ENCODE measurements at regions not wholly inside any gene's neighbourhood (a gene's known extent, or its start where the extent isn't known, plus 50 kb on each side); places are given as distances from the start of the nearest gene placed in this dataset.

DNA sequence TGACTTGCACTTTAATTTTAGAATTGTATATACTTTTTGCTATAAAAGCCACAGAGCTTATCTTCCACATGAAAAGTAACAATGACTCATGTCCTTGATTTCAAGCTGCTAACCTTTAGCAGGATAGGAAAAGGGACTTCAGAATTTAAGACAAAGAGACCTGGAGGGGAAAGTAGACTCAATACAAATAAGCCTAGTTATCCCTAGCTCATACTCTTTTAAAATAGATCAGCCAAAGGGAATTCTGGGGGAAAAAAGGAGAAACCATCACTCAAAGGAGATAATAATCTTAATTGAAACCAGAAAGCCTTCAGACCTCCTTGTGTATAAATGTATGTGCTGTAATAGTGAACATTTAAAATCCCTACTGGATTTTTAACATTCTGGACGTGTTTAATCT lies 930.3 kb downstream of the NTRK3 start:
- Histone ChIP-seq H4K20me1 (ENCODE audit: insufficient read depth, low read length) (no peaks in the 10 kb centered on the region), H2AFZ (ENCODE audit: low read length) (no peak overlapping the region), H3K4me1 (ENCODE audit: insufficient read depth, low read length) (no peaks in the 10 kb centered on the region), H3K27me3 (ENCODE audit: insufficient read depth, low read length) (no peaks in the 10 kb centered on the region), H3K36me3 (ENCODE audit: insufficient read depth, low read length) (no peaks in the 10 kb centered on the region), H3K9me3 (ENCODE audit: low read depth, low read length) (no peaks in the 10 kb centered on the region), H3K27ac (ENCODE audit: low read depth, low read length) (no peak overlapping the region), H3K4me2 (ENCODE audit: insufficient read depth, low read length) (no peak overlapping the region), H3K79me2 (ENCODE audit: insufficient read depth, low read length) (no peaks in the 10 kb centered on the region), H3K4me3 (ENCODE audit: insufficient read depth, low read length) (no peak overlapping the region)
- no peak for DNase-seq (ENCODE audit: insufficient read length, low spot score, missing footprints)
- TF ChIP-seq, protein P1, sequence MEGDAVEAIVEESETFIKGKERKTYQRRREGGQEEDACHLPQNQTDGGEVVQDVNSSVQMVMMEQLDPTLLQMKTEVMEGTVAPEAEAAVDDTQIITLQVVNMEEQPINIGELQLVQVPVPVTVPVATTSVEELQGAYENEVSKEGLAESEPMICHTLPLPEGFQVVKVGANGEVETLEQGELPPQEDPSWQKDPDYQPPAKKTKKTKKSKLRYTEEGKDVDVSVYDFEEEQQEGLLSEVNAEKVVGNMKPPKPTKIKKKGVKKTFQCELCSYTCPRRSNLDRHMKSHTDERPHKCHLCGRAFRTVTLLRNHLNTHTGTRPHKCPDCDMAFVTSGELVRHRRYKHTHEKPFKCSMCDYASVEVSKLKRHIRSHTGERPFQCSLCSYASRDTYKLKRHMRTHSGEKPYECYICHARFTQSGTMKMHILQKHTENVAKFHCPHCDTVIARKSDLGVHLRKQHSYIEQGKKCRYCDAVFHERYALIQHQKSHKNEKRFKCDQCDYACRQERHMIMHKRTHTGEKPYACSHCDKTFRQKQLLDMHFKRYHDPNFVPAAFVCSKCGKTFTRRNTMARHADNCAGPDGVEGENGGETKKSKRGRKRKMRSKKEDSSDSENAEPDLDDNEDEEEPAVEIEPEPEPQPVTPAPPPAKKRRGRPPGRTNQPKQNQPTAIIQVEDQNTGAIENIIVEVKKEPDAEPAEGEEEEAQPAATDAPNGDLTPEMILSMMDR (IDR thresholded peaks at IDR 0.05; ENCODE audit: extremely low read depth, low read depth, low read length), result no peak

DNA sequence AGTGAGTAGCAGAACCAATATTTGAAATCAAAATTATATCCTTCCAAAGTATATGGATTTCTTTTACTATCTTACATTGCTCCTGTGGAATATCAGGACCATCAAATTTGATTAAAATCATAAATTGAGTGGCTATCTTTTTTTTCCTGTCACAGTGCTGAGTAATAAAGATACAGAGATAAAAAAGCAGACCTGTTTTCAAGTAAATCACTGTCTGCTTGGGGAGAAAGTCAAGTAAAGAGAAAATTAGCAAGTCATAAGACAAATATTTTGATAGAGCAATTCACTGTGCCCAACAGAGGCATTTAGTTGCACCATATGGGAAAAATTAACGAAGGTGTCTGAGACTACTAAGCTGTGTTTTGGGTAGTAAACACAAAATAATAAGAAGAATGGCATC lies 933.7 kb downstream of the NTRK3 start:
- no peak for DNase-seq (ENCODE audit: insufficient read length, low spot score, missing footprints)
- H3K9me3 ChIP-seq (ENCODE audit: low read depth, low read length), result no peaks in the 10 kb centered on the region
- no peaks in the 10 kb centered on the region for H3K27me3 ChIP-seq (ENCODE audit: insufficient read depth, low read length)
- no peaks in the 10 kb centered on the region for H3K79me2 ChIP-seq (ENCODE audit: insufficient read depth, low read length)
- TF ChIP-seq, protein P1 (IDR thresholded peaks at IDR 0.05; ENCODE audit: extremely low read depth, low read depth, low read length), result no peak
- no peaks in the 10 kb centered on the region for H3K36me3 ChIP-seq (ENCODE audit: insufficient read depth, low read length)
- H3K27ac ChIP-seq (ENCODE audit: low read depth, low read length), result no peak overlapping the region
- no peak overlapping the region for H3K4me2 ChIP-seq (ENCODE audit: insufficient read depth, low read length)
- no peaks in the 10 kb centered on the region for H3K4me1 ChIP-seq (ENCODE audit: insufficient read depth, low read length)
- H2AFZ ChIP-seq (ENCODE audit: low read length), result no peak overlapping the region
- H4K20me1 ChIP-seq (ENCODE audit: insufficient read depth, low read length), result no peaks in the 10 kb centered on the region
- H3K4me3 ChIP-seq (ENCODE audit: insufficient read depth, low read length), result no peak overlapping the region

DNA sequence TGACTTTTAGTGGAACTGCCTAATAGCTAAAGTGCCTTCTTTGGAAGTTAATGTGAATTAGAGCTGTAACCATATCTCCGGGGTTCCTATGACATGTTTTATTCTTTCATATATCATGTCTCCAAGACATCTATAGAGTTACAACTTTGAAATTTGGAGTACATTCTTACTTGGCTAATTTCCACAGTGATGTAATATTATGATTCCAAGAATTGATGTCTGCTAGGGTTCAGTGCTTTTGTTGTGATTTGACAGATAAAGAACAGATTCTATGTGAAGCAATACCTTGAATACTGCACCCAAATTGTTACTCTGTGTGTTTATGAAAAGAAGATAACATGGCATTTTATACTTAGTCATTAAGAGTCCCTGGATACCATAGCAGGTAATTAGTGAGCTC lies 934.3 kb downstream of the NTRK3 start:
- H3K36me3 ChIP-seq (ENCODE audit: insufficient read depth, low read length), result no peaks in the 10 kb centered on the region
- DNase-seq (ENCODE audit: insufficient read length, low spot score, missing footprints), result no peak
- H3K4me2 ChIP-seq (ENCODE audit: insufficient read depth, low read length), result no peak overlapping the region
- H3K27me3 ChIP-seq (ENCODE audit: insufficient read depth, low read length), result no peaks in the 10 kb centered on the region
- no peaks in the 10 kb centered on the region for H3K4me1 ChIP-seq (ENCODE audit: insufficient read depth, low read length)
- no peaks in the 10 kb centered on the region for H3K9me3 ChIP-seq (ENCODE audit: low read depth, low read length)
- H3K4me3 ChIP-seq (ENCODE audit: insufficient read depth, low read length), result no peak overlapping the region
- TF ChIP-seq, protein P1 (IDR thresholded peaks at IDR 0.05; ENCODE audit: extremely low read depth, low read depth, low read length), result no peak
- no peak overlapping the region for H3K27ac ChIP-seq (ENCODE audit: low read depth, low read length)
- H2AFZ ChIP-seq (ENCODE audit: low read length), result no peak overlapping the region
- H3K79me2 ChIP-seq (ENCODE audit: insufficient read depth, low read length), result no peaks in the 10 kb centered on the region
- no peaks in the 10 kb centered on the region for H4K20me1 ChIP-seq (ENCODE audit: insufficient read depth, low read length)

DNA sequence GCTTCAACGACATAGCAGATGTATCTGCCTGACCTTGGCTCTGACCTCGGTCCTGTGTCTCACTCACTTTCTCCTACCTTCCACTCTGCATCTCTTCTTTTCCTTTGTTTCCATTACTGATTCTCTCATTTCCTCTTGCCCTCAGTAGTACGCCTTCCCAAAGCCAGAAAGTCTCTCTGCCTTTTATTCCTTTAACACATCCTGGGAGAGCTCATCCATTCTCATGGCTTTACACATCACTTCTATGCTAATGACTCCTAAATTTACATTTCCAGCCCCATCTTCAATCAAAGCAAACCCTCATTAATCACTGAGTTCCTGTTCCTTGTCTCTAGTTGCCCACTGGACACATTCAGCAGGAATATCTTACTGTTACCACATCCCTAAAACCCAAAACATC lies 938.6 kb downstream of the NTRK3 start:
- DNase-seq (ENCODE audit: insufficient read length, low spot score, missing footprints), result no peak
- Histone ChIP-seq H3K4me2 (ENCODE audit: insufficient read depth, low read length) (no peak overlapping the region), H3K79me2 (ENCODE audit: insufficient read depth, low read length) (no peaks in the 10 kb centered on the region), H3K36me3 (ENCODE audit: insufficient read depth, low read length) (no peaks in the 10 kb centered on the region), H3K27me3 (ENCODE audit: insufficient read depth, low read length) (no peaks in the 10 kb centered on the region), H3K4me3 (ENCODE audit: insufficient read depth, low read length) (no peak overlapping the region), H2AFZ (ENCODE audit: low read length) (no peak overlapping the region), H4K20me1 (ENCODE audit: insufficient read depth, low read length) (no peaks in the 10 kb centered on the region), H3K27ac (ENCODE audit: low read depth, low read length) (no peak overlapping the region), H3K9me3 (ENCODE audit: low read depth, low read length) (no peaks in the 10 kb centered on the region), H3K4me1 (ENCODE audit: insufficient read depth, low read length) (no peaks in the 10 kb centered on the region)
- TF ChIP-seq, protein P1 (IDR thresholded peaks at IDR 0.05; ENCODE audit: extremely low read depth, low read depth, low read length), result no peak

All from osteoblast (primary cell).